K562 (cell line): ENCODE measurements at regions not wholly inside any gene's neighbourhood (a gene's known extent, or its start where the extent isn't known, plus 50 kb on each side); places are given as distances from the start of the nearest gene placed in this dataset.

Experiments used
- ATAC-seq: fragments of 200-7000 bp; cut with Tn5 transposase; 3 replicates; pipeline ENCODE4 v1.9.1; 2020; ENCODE audit warnings: moderate library complexity
- BruUV-seq: library from RNA; stranded (reverse); fragments of 400-500 nt; replicated peaks from 2 replicates; lab custom pipeline; 2021; lab: Mats Ljungman, UMichigan
- CTCF ChIA-PET: fragments of 300-600 bp; formaldehyde crosslinking; extraction: SDS; loops from one replicate; lab custom pipeline; 2021; ENCODE audit warnings: low intra/inter-chr PET ratio; lab: Yijun Ruan, JAX
- POLR2A ChIA-PET: fragments of 300-600, 350-650 bp; sonication (Branson Sonifier 250); formaldehyde crosslinking; extraction: SDS; loops from one replicate; lab custom pipeline; 2021; ENCODE audit warnings: antibody characterized with exemption, inconsistent platforms; lab: Yijun Ruan, JAX
- DNase-seq, 4 experiments: peaks; one replicate each; pipeline versions ENCODE4 v3.0.0 to v3.0.0-alpha.2; 2011 to 2018; ENCODE audit warnings: low spot score in 3 of 4, mixed read lengths in 3 of 4; ENCODE audit errors: extremely low read depth in 1 of 4
- FAIRE-seq: peaks from 2 replicates; lab custom pipeline; 2011; peaks lifted over from hg19 to GRCh38; lab: Jason Lieb, UNC
- H2AFZ ChIP-seq: 2 replicates; pipeline ENCODE4 v1.6.0; 2011; ENCODE audit warnings: low read depth, low read length, control low read depth, inconsistent platforms
- H3K27ac ChIP-seq: fragments of 200-600 bp; 3 replicates; pipeline ENCODE4 v1.8.0; 2011; ENCODE audit warnings: low read depth, mild to moderate bottlenecking, control low read depth, inconsistent platforms, low read length, moderate library complexity, mixed read lengths; ENCODE audit errors: extremely low read depth
- H3K27me3 ChIP-seq, 2 experiments: fragments of 300-600 bp in 1 of 2; 2 replicates in 1 of 2; 3 replicates in 1 of 2; pipeline versions ENCODE4 v1.6.0 to v1.8.0; 2011; ENCODE audit warnings: inconsistent platforms in 2 of 2, low read length in 2 of 2, mild to moderate bottlenecking in 1 of 2, mixed read lengths in 1 of 2, moderate library complexity in 1 of 2; ENCODE audit not compliant: control insufficient read depth in 2 of 2, insufficient read depth in 2 of 2
- H3K36me3 ChIP-seq: fragments of 300-600 bp; 3 replicates; pipeline ENCODE4 v1.8.0; 2011; ENCODE audit warnings: mild to moderate bottlenecking, low read length, inconsistent platforms; ENCODE audit not compliant: control insufficient read depth, insufficient read depth
- H3K4me1 ChIP-seq, 2 experiments: fragments of 200-600 bp in 1 of 2; replicated peaks in 1 of 2; 2 replicates in 1 of 2; 3 replicates in 1 of 2; pipeline versions ENCODE4 v1.5.1 to v1.8.0; 2011; ENCODE audit warnings: inconsistent platforms in 2 of 2, low read length in 2 of 2, mild to moderate bottlenecking in 1 of 2, mixed read lengths in 1 of 2, moderate library complexity in 1 of 2; ENCODE audit not compliant: control insufficient read depth in 2 of 2, insufficient read depth in 2 of 2
- H3K4me2 ChIP-seq: 2 replicates; pipeline ENCODE4 v1.6.1; 2011; ENCODE audit warnings: low read length, control low read depth, inconsistent platforms, mixed read lengths; ENCODE audit not compliant: insufficient read depth
- H3K4me3 ChIP-seq: fragments of 200-600 bp; sonication (generic), shearing (Covaris generic); 2 replicates; pipeline ENCODE4 v1.5.1; 2016; ENCODE audit warnings: control low read depth, inconsistent platforms
- H3K79me2 ChIP-seq: fragments of 200-600 bp; 3 replicates; pipeline ENCODE4 v1.8.0; 2011; ENCODE audit warnings: low read length, inconsistent platforms; ENCODE audit not compliant: control insufficient read depth, insufficient read depth
- H3K9ac ChIP-seq, 2 experiments: 2 replicates each; pipeline versions ENCODE4 v1.6.0 to v1.6.1; 2011; ENCODE audit warnings: low read depth in 2 of 2, low read length in 2 of 2, control low read depth in 1 of 2, inconsistent platforms in 1 of 2, mild to moderate bottlenecking in 1 of 2, mixed read lengths in 1 of 2; ENCODE audit not compliant: insufficient read depth in 1 of 2
- H3K9me1 ChIP-seq: one replicate; pipeline ENCODE4 v1.6.0; 2011; ENCODE audit warnings: inconsistent platforms, mild to moderate bottlenecking, low read length, moderate library complexity; ENCODE audit not compliant: control insufficient read depth, insufficient read depth
- H3K9me3 ChIP-seq: replicated peaks from 2 replicates; pipeline ENCODE4 v1.5.1; 2011; ENCODE audit warnings: low read depth, low read length, inconsistent platforms; ENCODE audit not compliant: control insufficient read depth, insufficient read depth
- H4K20me1 ChIP-seq: replicated peaks from 2 replicates; pipeline ENCODE4 v1.6.1; 2011; ENCODE audit warnings: low read length, inconsistent platforms, mixed read lengths; ENCODE audit not compliant: control insufficient read depth, insufficient read depth
- CEBPG ChIP-seq, 3 experiments: fragments of 200-800 bp in 1 of 3; sonication (Bioruptor generic) in 1 of 3; sonication (generic) in 1 of 3; formaldehyde crosslinking in 1 of 3; IDR thresholded peaks in 2 of 3; conservative IDR thresholded peaks in 1 of 3; 2 replicates each; pipeline versions ENCODE4 v1.6.1 to v1.8.0; 2016 to 2022; ENCODE audit warnings: missing compliant biosample characterization in 2 of 3, missing genetic modification characterization in 2 of 3, mild to moderate bottlenecking in 1 of 3, missing genetic modification reagents in 1 of 3
- MAFG ChIP-seq: fragments of 450-650 bp; conservative IDR thresholded peaks from 2 replicates; pipeline ENCODE4 v1.6.1; 2016; ENCODE audit warnings: missing genetic modification characterization, missing compliant biosample characterization
- PHB ChIP-seq: fragments of 250-450 bp; sonication (Bioruptor Pico); IDR thresholded peaks from 2 replicates; pipeline ENCODE4 v1.5.0; 2021
- SMARCB1 ChIP-seq: IDR thresholded peaks from 2 replicates; pipeline ENCODE4 v1.6.1; 2011; ENCODE audit warnings: improper control_type of control experiment, low read depth; ENCODE audit not compliant: insufficient read length
- TARDBP ChIP-seq: fragments of 450-650 bp; IDR thresholded peaks from 2 replicates; pipeline ENCODE4 v1.6.1; 2016
- ZZZ3 ChIP-seq: fragments of 450-650 bp; IDR thresholded peaks from 2 replicates; pipeline ENCODE4 v1.6.1; 2016; ENCODE audit warnings: antibody characterized with exemption, mild to moderate bottlenecking, moderate library complexity
- WGBS: fragments of 100-300 bp; shearing (Covaris generic); methylation state at CpG from one replicate; pipeline ENCODE4 v1.1.6; 2016; ENCODE audit warnings: low coverage, mixed read lengths; ENCODE audit not compliant: insufficient coverage; ENCODE audit errors: missing lambda C conversion rate; 5-methylcytosine and 5-hydroxymethylcytosine counted together
- in situ Hi-C: fragments of 300-500 bp; cut with MboI; formaldehyde crosslinking; loops from 4 replicates; pipeline ENCODE4 v1.15.0; 2018; ENCODE audit warnings: inconsistent platforms, mixed read lengths
- intact Hi-C: fragments of 100-400 bp; cut with micrococcal nuclease; formaldehyde crosslinking; loops from 2 replicates; pipeline ENCODE4 v1.14.2; 2022
- TF ChIP-seq, protein P1 (sequence below): fragments of 200-800 bp; sonication (Bioruptor generic); IDR thresholded peaks from 2 replicates; pipeline ENCODE4 v1.6.1; 2016; ENCODE audit warnings: missing genetic modification characterization, missing compliant biosample characterization
- TF ChIP-seq, protein P2 (sequence below): fragments of 450-650 bp; IDR thresholded peaks from 2 replicates; pipeline ENCODE4 v1.7.1; 2018; ENCODE audit warnings: mild to moderate bottlenecking, low read depth; ENCODE audit not compliant: partially characterized antibody

DNA sequence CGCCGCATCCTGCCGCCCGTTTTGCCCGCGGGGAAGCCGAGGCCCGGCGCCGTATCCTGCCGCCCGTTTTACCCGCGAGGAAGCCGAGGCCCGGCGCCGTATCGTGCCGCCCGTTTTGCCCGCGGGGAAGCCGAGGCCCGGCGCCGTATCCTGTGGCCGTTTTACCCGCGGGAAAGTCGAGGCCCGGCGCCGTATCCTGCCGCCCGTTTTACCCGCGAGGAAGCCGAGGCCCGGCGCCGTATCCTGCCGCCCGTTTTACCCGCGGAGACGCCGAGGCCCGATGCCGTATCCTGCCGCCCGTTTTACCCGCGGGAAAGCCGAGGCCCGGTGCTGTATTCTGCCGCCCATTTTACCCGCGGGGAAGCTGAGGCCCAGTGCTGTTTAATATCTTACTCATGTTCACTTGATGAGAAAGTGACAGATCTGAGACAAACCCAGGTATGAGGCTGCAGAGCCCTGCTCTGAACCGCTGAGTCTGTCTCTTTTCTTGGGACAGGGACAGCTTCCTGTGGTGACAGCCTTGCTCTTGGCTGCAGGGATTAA, 129.4 kb downstream of the CDH26 start:
- no peak for FAIRE-seq
- peaks cover 20 to 33% of the 10 kb centered on the region in 2 experiments for H3K27me3 ChIP-seq
- ATAC-seq = no peak
- DNase-seq = no peak
- POLR2A ChIA-PET = interaction anchor here (0.6 kb wide), 1 partner anchor 22 kb away, joined by 5 read pairs; no protein-coding TSS in a partner anchor
- H3K27ac ChIP-seq = no peak overlapping the region
- no peaks in the 10 kb centered on the region for H3K9me1 ChIP-seq
- in situ Hi-C loops = no loop called here
- H2AFZ ChIP-seq = no peak overlapping the region
- TF ChIP-seq ZZZ3 (no peak), CEBPG (CRISPR knock-in tag; IDR thresholded peaks at IDR 0.05) (no peak), CEBPG (tag; conservative IDR thresholded peaks at IDR 0.05 in 1 of 2, IDR thresholded peaks at IDR 0.05 in 1 of 2) (no peak), PHB (CRISPR knock-in tag) (no peak), SMARCB1 (no peak), TARDBP (no peak), MAFG (no peak)
- TF ChIP-seq, protein P1, sequence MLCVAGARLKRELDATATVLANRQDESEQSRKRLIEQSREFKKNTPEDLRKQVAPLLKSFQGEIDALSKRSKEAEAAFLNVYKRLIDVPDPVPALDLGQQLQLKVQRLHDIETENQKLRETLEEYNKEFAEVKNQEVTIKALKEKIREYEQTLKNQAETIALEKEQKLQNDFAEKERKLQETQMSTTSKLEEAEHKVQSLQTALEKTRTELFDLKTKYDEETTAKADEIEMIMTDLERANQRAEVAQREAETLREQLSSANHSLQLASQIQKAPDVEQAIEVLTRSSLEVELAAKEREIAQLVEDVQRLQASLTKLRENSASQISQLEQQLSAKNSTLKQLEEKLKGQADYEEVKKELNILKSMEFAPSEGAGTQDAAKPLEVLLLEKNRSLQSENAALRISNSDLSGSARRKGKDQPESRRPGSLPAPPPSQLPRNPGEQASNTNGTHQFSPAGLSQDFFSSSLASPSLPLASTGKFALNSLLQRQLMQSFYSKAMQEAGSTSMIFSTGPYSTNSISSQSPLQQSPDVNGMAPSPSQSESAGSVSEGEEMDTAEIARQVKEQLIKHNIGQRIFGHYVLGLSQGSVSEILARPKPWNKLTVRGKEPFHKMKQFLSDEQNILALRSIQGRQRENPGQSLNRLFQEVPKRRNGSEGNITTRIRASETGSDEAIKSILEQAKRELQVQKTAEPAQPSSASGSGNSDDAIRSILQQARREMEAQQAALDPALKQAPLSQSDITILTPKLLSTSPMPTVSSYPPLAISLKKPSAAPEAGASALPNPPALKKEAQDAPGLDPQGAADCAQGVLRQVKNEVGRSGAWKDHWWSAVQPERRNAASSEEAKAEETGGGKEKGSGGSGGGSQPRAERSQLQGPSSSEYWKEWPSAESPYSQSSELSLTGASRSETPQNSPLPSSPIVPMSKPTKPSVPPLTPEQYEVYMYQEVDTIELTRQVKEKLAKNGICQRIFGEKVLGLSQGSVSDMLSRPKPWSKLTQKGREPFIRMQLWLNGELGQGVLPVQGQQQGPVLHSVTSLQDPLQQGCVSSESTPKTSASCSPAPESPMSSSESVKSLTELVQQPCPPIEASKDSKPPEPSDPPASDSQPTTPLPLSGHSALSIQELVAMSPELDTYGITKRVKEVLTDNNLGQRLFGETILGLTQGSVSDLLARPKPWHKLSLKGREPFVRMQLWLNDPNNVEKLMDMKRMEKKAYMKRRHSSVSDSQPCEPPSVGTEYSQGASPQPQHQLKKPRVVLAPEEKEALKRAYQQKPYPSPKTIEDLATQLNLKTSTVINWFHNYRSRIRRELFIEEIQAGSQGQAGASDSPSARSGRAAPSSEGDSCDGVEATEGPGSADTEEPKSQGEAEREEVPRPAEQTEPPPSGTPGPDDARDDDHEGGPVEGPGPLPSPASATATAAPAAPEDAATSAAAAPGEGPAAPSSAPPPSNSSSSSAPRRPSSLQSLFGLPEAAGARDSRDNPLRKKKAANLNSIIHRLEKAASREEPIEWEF = no peak
- TF ChIP-seq, protein P2, sequence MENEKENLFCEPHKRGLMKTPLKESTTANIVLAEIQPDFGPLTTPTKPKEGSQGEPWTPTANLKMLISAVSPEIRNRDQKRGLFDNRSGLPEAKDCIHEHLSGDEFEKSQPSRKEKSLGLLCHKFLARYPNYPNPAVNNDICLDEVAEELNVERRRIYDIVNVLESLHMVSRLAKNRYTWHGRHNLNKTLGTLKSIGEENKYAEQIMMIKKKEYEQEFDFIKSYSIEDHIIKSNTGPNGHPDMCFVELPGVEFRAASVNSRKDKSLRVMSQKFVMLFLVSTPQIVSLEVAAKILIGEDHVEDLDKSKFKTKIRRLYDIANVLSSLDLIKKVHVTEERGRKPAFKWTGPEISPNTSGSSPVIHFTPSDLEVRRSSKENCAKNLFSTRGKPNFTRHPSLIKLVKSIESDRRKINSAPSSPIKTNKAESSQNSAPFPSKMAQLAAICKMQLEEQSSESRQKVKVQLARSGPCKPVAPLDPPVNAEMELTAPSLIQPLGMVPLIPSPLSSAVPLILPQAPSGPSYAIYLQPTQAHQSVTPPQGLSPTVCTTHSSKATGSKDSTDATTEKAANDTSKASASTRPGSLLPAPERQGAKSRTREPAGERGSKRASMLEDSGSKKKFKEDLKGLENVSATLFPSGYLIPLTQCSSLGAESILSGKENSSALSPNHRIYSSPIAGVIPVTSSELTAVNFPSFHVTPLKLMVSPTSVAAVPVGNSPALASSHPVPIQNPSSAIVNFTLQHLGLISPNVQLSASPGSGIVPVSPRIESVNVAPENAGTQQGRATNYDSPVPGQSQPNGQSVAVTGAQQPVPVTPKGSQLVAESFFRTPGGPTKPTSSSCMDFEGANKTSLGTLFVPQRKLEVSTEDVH = no peak
- TF ChIP-seq, all 486 proteins: peak for 0
- 0 out of 5 replicates have a peak, but pooled peaks cover 0 to 3% of the 10 kb centered on the region in 2 experiments for H3K4me1 ChIP-seq
- H3K9me3 ChIP-seq = no peaks in the 10 kb centered on the region
- under 1% methylated on average over 35 of the region's 60 CpGs for WGBS
- H3K4me2 ChIP-seq = no peak overlapping the region
- H3K36me3 ChIP-seq = no peaks in the 10 kb centered on the region
- intact Hi-C loops = no loop called here
- no TSS peak for BruUV-seq
- no peak overlapping the region for H3K9ac ChIP-seq
- H3K79me2 ChIP-seq = no peaks in the 10 kb centered on the region
- H4K20me1 ChIP-seq = 0 out of 2 replicates have a peak, but pooled peaks cover 5% of the 10 kb centered on the region
- H3K4me3 ChIP-seq = no peak overlapping the region
- CTCF ChIA-PET = no interaction called here
